ENCODE measurements at regions not wholly inside any gene's neighbourhood (a gene's known extent, or its start where the extent isn't known, plus 50 kb on each side); places are given as distances from the start of the nearest gene placed in this dataset.

DNA sequence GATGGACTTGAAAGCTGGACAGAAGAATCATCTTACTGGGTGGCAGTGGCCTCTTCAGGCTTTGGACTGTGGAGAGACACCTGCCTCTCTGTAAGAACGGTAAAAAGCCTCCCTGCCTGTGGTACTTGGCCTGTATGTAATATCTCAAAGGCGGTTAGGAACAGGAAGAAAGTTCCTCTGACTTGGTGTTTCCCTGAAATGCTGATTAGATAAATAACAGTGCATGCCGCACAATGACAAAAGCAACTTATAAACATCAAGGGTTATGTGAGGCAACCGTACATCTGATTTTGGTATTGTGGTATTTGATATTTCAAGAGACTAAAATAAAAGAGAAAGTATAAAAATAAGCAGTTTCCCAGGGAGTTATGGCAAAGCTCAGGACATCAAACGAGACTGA lies 92.4 kb upstream of the SORBS2 start:
- TF ChIP-seq CTCF (conservative IDR thresholded peaks at IDR 0.05) = no peak
- Mint-ChIP-seq H3K27me3 (ENCODE audit: low read depth) (no peaks in the 10 kb centered on the region), H3K27ac (ENCODE audit: unreplicated experiment) (no peak overlapping the region)

DNA sequence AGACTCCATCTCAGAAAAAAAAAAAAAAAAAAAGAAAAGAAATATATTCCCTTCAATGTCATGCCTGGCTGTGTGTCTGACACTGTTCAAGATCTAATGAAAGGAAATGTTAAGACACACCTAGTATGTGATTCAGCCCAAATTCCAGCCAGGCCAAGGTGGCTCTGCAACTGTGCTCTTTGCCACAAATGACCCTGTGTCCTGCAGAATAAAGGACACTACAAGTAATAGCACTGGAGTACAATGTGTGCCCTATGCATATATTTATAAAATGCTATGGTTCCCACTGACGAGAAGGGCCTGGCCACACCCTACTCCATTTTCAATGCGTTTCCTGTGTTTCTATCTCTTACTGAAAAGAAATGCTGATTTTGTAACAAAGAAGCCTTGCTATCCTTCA lies 98.0 kb upstream of the SORBS2 start:
- no peaks in the 10 kb centered on the region for H3K27me3 Mint-ChIP-seq (ENCODE audit: low read depth)
- no peaks in the 10 kb centered on the region for H3K36me3 Mint-ChIP-seq (ENCODE audit: low read depth)
- DNase-seq (ENCODE audit: low read depth, low spot score) = no peak
- H3K9me3 Mint-ChIP-seq = no peaks in the 10 kb centered on the region
- H3K27ac Mint-ChIP-seq (ENCODE audit: unreplicated experiment) = no peak overlapping the region
- H3K4me3 Mint-ChIP-seq = no peak overlapping the region
- H3K4me1 Mint-ChIP-seq = peaks cover 16% of the 10 kb centered on the region
- no peak for TF ChIP-seq CTCF (conservative IDR thresholded peaks at IDR 0.05)

More for the DNA sequence above, 92.4 kb upstream of the SORBS2 start:
- H3K9me3 Mint-ChIP-seq = no peaks in the 10 kb centered on the region
- DNase-seq (ENCODE audit: low read depth, low spot score) = no peak
- H3K4me1 Mint-ChIP-seq = no peaks in the 10 kb centered on the region
- H3K4me3 Mint-ChIP-seq = no peak overlapping the region
- H3K36me3 Mint-ChIP-seq (ENCODE audit: low read depth) = no peaks in the 10 kb centered on the region

DNA sequence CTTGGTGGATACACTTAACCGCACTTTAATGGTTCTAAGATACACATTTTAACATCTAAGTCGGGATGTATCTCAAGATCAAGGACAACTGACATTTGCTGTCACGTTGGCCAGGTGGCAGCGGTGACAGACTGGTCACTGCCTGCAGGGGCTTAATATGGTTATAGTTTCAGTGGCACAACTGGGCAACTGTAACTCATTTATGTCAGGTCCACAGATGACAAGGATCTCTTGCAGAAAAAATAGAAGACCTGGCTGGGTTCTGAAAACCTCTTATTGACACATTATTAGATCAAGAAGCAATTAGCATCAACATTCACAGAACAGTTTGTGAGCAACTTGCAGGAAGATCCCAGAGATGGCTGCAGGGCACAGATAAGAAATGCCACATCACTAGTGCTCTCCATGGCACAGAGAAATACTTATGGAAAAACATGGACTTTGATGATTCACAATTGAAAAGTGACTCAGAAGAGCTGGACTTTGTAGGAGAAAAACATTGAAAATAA lies 99.6 kb upstream of the SORBS2 start:
- no peaks in the 10 kb centered on the region for H3K36me3 Mint-ChIP-seq (ENCODE audit: low read depth)
- H3K27ac Mint-ChIP-seq (ENCODE audit: unreplicated experiment) = no peak overlapping the region
- no peak for DNase-seq (ENCODE audit: low read depth, low spot score)
- H3K9me3 Mint-ChIP-seq = no peaks in the 10 kb centered on the region
- no peaks in the 10 kb centered on the region for H3K27me3 Mint-ChIP-seq (ENCODE audit: low read depth)
- H3K4me3 Mint-ChIP-seq = no peak overlapping the region
- no peak for TF ChIP-seq CTCF (conservative IDR thresholded peaks at IDR 0.05)
- peaks cover 33% of the 10 kb centered on the region for H3K4me1 Mint-ChIP-seq

- Mint-ChIP-seq H3K27me3 (ENCODE audit: low read depth) (no peaks in the 10 kb centered on the region), H3K4me3 (no peak overlapping the region), H3K36me3 (ENCODE audit: low read depth) (no peaks in the 10 kb centered on the region), H3K9me3 (no peaks in the 10 kb centered on the region), H3K27ac (ENCODE audit: unreplicated experiment) (no peak overlapping the region), H3K4me1 (peaks cover 33% of the 10 kb centered on the region)
- no peak for TF ChIP-seq CTCF (conservative IDR thresholded peaks at IDR 0.05)
- no peak for DNase-seq (ENCODE audit: low read depth, low spot score)
Observed at GRCh38 chr4:185912779-185913178, 100.8 kb upstream of the SORBS2 start.

DNA sequence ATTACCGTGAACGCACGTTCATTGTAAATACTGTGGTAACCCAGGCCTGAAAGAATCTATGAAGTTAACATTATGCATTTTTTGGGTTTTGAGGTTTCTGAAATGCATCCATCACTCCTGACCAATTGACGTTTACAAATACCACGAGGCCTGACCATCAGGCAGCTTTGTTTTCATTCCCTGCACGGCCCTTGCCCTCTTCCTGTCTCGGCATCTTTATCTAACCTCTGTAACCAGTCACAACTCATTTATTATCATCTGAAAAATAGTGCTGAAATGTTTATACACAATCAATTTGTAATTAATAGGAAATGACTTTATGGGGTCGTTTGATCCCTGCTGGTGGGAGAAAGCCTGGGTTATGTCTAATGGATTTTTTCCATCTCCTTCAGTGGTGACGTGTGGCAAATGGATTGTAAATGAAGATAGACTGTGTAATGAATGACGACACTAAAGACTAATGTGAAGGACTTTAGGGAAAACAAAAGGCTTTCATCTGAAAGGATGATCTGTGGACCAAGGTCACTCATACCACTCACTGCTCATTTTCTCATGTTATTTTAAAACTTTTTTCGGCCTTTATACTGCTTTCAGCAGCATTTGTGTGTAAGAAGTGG lies 102.7 kb upstream of the SORBS2 start:
- Mint-ChIP-seq H3K9me3 (no peaks in the 10 kb centered on the region), H3K4me3 (no peak overlapping the region), H3K27ac (ENCODE audit: unreplicated experiment) (no peak overlapping the region), H3K27me3 (ENCODE audit: low read depth) (no peaks in the 10 kb centered on the region), H3K4me1 (peaks cover 33% of the 10 kb centered on the region), H3K36me3 (ENCODE audit: low read depth) (no peaks in the 10 kb centered on the region)
- TF ChIP-seq CTCF (conservative IDR thresholded peaks at IDR 0.05) = no peak
- no peak for DNase-seq (ENCODE audit: low read depth, low spot score)

All from neural crest cell (in vitro differentiated cells).